G401 (cell line): ENCODE measurements at regions not wholly inside any gene's neighbourhood (a gene's known extent, or its start where the extent isn't known, plus 50 kb on each side); places are given as distances from the start of the nearest gene placed in this dataset.
"Not testable (repeated sequence)": the region's sequence is repeated elsewhere in the genome, so short reads cannot be mapped to it uniquely, and the experiment has no call there.

Experiments used
- DNase-seq: peaks from one replicate; pipeline ENCODE4 v3.0.0-alpha.2; 2015; ENCODE audit warnings: low spot score
- in situ Hi-C: cut with HindIII; loops from 2 replicates; pipeline ENCODE4 v1.10.0; 2016; ENCODE audit warnings: low sequenced_read_pairs, mixed read lengths

DNA sequence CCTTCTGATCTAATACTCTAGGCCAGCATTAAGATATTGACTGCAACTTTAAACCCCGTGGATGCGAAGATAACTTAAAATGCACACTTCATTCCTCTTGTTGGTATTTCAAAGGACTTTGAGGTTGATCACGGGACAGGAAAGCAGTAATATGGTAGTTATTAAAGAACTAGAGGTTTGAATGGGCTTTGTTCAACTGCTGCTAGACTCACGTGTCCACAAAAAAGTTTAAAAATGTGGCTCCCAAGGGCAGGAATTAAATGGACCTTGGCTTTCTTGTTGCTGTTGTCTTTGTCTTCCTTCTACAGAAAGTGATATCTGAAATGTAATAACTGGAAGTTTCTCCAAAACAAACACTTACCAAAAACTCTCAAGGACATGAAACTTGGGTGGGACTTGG lies 186.3 kb downstream of the XPNPEP1 start:
- in situ Hi-C loops = no loop called here
- DNase-seq = no peak

- DNase-seq = no peak
- in situ Hi-C loops = no loop called here
Observed at GRCh38 chr10:109735776-109736175, 187.5 kb downstream of the XPNPEP1 start.

- DNase-seq = no peak
- in situ Hi-C loops = no loop called here
Observed at GRCh38 chr10:109732254-109732965, 190.9 kb downstream of the XPNPEP1 start.

DNA sequence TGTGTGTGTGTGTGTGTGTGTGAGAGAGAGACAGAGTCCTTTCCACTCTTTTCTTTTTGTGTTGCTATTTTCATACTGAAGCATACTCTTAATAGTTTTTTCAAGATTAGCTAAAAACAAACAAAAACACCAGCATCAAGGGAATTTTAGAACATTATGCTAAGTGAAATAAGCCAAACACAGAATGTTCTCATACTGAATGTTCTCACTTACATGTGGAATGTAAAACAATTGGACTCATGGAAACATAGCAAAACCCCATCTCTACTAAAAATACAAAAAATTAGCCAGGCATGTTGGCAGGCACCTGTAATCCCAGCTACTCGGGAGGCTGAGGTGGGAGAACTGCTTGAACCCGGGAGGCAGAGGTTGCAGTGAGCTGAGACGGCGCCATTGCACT lies 193.4 kb downstream of the XPNPEP1 start:
- in situ Hi-C loops = not testable (repeated sequence)

GRCh38 chr10:109727436-109727835 lies 195.9 kb downstream of the XPNPEP1 start:
- in situ Hi-C loops = no loop called here
- DNase-seq = no peak

More for the DNA sequence above, 193.4 kb downstream of the XPNPEP1 start:
- not testable (repeated sequence) for DNase-seq

DNA sequence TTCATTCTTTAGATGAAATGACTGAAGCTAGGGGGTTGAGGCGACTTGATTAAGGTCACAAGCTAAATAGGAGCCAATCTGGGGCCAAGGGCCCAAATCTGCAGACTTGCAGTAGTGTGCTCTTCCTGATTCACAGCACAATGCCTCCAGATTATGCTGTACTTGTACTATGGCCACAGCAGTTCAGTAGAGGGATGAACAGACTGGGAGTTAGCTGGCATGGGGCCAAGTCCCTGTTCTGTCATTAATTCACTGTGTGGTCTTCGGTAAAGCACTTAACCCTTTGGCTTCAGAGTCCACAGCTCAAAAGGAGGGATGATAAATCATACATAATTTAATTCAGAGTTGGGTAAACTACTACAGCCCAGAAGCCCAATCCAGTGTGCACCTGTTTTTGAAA lies 196.8 kb downstream of the XPNPEP1 start:
- no peak for DNase-seq
- in situ Hi-C loops = no loop called here

DNA sequence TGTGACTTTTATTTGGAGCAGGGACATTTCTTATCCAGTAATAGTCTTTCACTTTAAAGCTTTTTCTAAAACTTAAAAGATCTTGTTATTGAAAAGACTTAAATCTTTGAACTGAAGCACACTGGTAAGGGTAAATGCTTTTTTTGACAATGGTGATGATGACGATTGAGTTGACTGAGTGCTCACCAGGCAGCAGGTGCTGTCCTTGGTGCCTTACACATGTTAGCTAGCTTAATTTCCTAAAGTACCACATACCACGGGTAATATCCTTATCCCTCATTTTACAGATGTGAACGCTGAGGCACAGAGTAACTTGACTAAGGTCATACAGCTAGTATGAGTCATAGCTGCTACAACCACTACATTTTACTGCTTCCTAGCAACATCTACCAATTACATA lies 200.0 kb downstream of the XPNPEP1 start:
- in situ Hi-C loops = no loop called here
- DNase-seq = no peak

GRCh38 chr10:109721453-109722064 lies 201.8 kb downstream of the XPNPEP1 start:
- DNase-seq = no peak
- in situ Hi-C loops = no loop called here

GRCh38 chr10:109706026-109706560 lies 217.2 kb downstream of the XPNPEP1 start:
- in situ Hi-C loops = no loop called here
- no peak for DNase-seq

DNA sequence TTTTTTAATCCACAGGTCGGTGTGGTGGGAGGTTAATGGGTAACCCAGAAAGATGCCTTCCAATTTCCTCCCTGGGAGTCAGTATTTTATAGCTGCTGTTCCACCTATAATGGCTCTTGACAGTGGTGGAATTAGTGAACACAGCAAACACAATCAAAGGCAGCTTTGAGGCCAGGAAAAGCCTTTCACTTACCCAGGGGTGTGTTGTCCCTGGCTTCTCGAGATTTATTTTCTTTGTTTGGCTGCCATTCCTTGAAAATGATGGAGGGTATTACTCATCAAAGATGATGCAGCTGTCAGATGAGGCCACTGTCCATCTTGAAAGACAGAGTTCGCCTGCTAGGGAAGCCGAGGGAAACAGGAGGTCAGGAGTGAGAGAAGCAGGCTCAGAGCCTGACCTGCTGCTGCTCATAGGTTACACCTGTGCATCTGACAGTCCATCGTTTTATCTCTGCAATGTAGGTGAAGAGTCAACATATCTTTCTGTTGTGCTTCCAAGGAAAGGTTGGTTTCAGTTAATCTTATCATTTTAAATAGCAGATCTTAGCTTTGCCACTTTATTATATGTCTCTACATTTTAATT lies 221.6 kb downstream of the XPNPEP1 start:
- in situ Hi-C loops = no loop called here

DNA sequence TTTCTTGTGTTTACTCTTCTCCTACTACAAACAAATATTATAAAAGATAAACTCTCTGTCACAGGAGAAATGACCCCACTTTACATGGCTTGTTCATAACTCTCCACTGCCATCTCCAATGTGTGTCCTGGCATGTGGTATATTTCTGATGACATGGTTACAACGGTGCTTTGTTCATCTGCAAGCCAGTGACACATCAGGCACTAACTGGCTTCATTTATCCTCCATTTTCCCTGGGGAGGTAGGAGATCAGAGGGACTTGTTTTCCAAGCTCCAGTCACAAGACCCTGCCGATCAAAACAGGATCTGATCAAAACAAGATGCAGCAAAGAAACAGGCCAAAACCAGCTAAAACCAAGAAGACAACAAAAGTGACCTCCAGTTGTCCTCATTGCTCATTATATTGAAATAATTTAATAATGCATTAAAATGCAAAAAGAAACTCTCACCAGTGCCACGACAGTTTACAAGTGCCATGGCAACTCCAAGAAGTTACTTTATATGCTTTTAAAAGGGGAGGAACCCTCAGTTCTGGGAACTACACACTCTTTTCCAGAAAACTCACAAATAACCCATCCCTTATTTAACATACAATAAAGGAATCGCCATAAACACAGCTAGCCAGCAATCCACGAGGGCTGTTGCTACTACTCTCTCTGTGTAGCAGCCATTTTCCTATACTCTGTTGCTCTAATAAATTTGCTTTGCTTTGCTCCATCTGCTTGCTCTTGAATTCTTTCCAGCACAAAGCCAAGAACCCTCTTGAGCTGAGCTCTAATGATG lies 224.2 kb downstream of the XPNPEP1 start:
- no peak for DNase-seq
- in situ Hi-C loops = no loop called here

More for the DNA sequence above, 221.6 kb downstream of the XPNPEP1 start:
- no peak for DNase-seq

DNA sequence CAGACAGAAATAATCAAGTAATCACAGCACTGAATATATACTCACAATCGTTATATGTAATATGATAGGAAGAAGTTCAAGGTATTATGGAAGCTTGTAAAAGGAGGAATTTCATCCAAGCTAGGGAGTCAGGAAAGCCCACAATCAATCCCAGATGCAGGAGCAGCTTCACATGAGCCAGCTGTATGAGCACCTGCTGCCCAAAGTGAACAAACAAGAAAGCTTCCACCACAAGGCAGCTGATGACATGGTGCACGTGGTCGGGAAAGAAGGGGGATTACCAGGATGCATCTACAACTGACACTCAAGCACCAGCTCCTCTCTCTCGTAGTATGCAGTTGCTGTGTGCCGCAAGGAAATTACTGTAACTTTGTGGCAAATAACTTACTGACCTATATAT lies 225.2 kb downstream of the XPNPEP1 start:
- in situ Hi-C loops = no loop called here
- no peak for DNase-seq

DNA sequence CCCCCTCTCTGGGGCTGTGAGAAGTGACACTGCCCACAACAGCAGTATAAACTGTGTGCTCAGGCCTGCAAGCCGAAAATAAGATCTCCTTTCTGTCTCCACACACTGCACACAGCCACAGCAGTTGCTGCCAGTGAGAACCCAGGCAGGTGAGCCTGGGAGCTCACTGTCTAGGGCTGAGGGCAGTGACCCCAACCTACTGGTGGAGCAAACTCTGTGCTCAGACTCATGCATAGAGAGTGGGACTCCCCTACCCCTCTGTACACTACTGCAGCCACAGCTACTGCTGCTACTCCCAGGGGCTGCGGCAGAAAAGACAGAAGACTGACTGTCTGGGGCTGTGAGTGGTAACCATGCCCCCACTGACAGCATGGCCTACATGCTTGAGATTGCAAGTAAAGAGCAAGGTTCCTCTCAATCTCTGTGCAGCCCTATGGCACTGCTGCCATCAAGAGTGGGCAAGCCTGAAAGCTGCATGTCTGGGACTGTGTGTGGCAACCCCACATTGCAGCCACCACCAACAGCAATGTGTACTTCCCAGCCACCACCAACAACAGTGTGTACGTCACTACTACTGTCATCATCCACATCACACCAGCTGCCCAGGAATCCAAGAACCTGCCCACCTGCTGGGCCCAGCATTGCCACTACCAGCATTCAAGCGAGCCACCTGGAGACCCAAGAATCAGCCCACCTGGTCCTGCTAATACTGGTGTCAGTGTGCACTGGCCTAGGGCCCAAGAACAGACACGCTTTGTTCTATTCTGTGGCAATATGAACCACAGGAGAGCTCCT lies 226.1 kb downstream of the XPNPEP1 start:
- in situ Hi-C loops = no loop called here
- no peak for DNase-seq

- in situ Hi-C loops = no loop called here
- DNase-seq = no peak
Observed at GRCh38 chr10:109696462-109696861, 226.8 kb downstream of the XPNPEP1 start.

DNA sequence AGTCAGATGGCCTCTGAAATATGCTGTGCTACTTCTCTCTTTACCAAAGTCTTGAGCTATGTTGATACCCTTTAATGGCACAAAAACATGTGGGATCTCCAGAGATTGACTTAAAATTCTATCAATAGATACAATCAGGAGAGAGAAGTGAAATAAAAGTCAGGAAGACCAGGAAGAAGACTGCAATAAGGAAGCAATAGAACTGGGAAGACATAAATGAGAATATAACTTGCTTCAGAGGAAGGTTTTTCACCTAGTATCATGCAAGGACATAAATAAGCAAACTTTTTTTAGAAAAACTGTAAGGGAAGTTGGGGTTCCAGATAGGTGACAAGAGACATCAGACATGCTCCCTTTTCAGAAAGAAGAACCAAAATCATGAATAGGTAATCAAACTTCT lies 227.3 kb downstream of the XPNPEP1 start:
- in situ Hi-C loops = no loop called here
- no peak for DNase-seq

DNA sequence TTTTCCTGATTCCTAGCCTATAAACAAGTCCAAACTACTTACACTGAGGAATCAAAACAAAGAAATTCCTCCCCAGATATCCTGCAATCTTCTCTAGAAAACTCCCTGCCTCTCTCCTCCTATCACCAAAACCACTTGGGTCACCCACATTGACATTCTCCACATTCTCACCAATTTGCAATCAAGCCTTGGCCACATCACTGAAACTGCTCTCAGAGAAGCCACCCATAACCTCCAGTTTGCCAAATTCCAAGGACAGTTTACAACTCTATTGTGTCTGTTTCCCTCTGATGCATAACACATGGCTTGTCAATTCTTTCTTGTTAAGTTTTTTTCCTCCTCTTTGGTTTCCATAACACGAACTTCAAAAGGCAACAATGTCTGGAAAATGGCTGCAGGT lies 233.5 kb downstream of the XPNPEP1 start:
- in situ Hi-C loops = no loop called here
- DNase-seq = no peak

DNA sequence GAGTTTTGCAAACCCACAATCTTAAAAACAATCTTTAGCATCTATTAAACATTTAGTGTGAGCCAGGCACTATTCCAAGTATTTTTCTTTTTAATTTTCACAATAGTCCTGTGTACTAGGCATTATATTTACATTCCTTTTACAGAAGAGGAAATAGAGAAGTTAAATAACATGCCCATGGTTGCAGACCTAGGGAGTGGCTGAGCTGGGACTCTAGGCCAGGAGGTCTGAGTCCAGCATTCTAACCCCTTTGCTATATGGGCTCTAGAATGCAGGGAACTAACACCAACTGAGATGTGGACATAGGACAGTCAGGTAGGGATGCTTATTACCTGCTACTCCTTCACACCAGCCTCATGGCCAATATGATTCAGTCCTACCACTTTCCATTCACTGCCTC lies 243.8 kb downstream of the XPNPEP1 start:
- in situ Hi-C loops = no loop called here
- no peak for DNase-seq

- in situ Hi-C loops = no loop called here
Observed at GRCh38 chr10:109678857-109679256, 244.5 kb downstream of the XPNPEP1 start.

DNA sequence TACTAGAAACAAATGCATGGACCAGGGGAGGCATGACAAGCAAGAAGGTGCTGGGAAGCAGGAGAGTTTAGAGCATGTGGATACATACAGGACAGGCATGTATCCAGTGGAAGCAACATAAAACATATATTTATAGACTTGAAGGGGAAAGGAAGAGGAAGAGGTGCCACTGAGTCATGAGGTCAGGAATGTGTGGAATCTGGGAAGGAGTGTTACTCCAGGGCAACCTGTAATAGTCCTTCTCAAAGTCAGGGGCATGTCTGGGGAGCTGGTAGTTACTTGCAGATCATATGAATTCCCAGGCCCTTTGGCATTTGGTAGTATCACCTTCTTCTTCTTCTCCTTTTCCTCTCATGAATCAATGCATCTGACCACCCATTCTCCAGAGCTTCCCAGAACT lies 246.6 kb downstream of the XPNPEP1 start:
- in situ Hi-C loops = no loop called here
- DNase-seq = no peak

More at GRCh38 chr10:109678857-109679256, 244.5 kb downstream of the XPNPEP1 start:
- no peak for DNase-seq
